ENCODE measurements at regions not wholly inside any gene's neighbourhood (a gene's known extent, or its start where the extent isn't known, plus 50 kb on each side); places are given as distances from the start of the nearest gene placed in this dataset.

GRCh38 chr10:110414548-110415309 lies 83.0 kb upstream of the DUSP5 start:
- DNase-seq (ENCODE audit: low read depth) = no peak

GRCh38 chr10:110415809-110416208 lies 81.9 kb upstream of the DUSP5 start:
- DNase-seq (ENCODE audit: low read depth) = no peak

GRCh38 chr10:110416776-110417711 lies 80.7 kb upstream of the DUSP5 start:
- DNase-seq (ENCODE audit: low read depth) = no peak

- DNase-seq (ENCODE audit: low read depth) = no peak
These were observed 79.5 kb upstream of the DUSP5 start for GRCh38 chr10:110418218-110418617.

- DNase-seq (ENCODE audit: low read depth) = no peak
These were observed 78.4 kb upstream of the DUSP5 start for GRCh38 chr10:110419265-110419664.

- DNase-seq (ENCODE audit: low read depth) = peak; percentile 67
These were observed 77.1 kb upstream of the DUSP5 start for GRCh38 chr10:110420401-110421193.

GRCh38 chr10:110421512-110422138 lies 76.1 kb upstream of the DUSP5 start:
- no peak for DNase-seq (ENCODE audit: low read depth)

- DNase-seq (ENCODE audit: low read depth) = no peak
These were observed 75.2 kb upstream of the DUSP5 start for GRCh38 chr10:110422548-110422947.

- no peak for DNase-seq (ENCODE audit: low read depth)
These were observed 74.1 kb upstream of the DUSP5 start for GRCh38 chr10:110423650-110424049.

- DNase-seq (ENCODE audit: low read depth) = peak; percentile 100
These were observed 71.9 kb upstream of the DUSP5 start for GRCh38 chr10:110425684-110426293.

GRCh38 chr10:110426294-110427181 lies 71.2 kb upstream of the DUSP5 start:
- DNase-seq (ENCODE audit: low read depth) = peak; percentile 96

- DNase-seq (ENCODE audit: low read depth) = no peak
These were observed 68.4 kb upstream of the DUSP5 start for GRCh38 chr10:110429301-110429700.

GRCh38 chr10:110430340-110431273 lies 67.1 kb upstream of the DUSP5 start:
- DNase-seq (ENCODE audit: low read depth) = peak; percentile 19

- no peak for DNase-seq (ENCODE audit: low read depth)
These were observed 66.0 kb upstream of the DUSP5 start for GRCh38 chr10:110431659-110432058.

- DNase-seq (ENCODE audit: low read depth) = no peak
These were observed 65.6 kb upstream of the DUSP5 start for GRCh38 chr10:110432084-110432483.

GRCh38 chr10:110432814-110433565 lies 64.7 kb upstream of the DUSP5 start:
- no peak for DNase-seq (ENCODE audit: low read depth)

- DNase-seq (ENCODE audit: low read depth) = no peak
These were observed 64.0 kb upstream of the DUSP5 start for GRCh38 chr10:110433740-110434139.

GRCh38 chr10:110434489-110435096 lies 63.1 kb upstream of the DUSP5 start:
- no peak for DNase-seq (ENCODE audit: low read depth)
